ENCODE measurements at regions not wholly inside any gene's neighbourhood (a gene's known extent, or its start where the extent isn't known, plus 50 kb on each side); places are given as distances from the start of the nearest gene placed in this dataset.

DNA sequence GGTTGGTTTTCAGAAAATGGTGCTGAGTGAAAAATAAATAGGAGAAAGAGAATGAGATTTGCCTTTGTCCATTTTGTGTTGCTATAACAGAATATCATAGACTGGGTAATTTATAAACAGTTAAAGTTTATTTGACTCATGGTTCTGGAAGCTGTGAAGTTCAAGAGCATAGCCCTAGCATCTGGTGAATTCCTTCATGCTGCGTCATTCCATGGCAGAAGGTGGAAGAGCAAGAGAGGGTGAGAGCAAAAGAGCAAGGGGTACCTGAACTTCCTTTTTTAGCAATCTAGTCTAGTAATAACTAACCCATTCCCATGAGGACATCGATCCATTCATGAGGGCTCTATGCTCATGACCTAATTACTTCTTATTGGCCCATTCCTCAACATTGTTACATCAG is 209.1 kb upstream of the ZP4 start:
- no peak for DNase-seq (ENCODE audit: low read depth in 4 of 4, low spot score in 3 of 4)

DNA sequence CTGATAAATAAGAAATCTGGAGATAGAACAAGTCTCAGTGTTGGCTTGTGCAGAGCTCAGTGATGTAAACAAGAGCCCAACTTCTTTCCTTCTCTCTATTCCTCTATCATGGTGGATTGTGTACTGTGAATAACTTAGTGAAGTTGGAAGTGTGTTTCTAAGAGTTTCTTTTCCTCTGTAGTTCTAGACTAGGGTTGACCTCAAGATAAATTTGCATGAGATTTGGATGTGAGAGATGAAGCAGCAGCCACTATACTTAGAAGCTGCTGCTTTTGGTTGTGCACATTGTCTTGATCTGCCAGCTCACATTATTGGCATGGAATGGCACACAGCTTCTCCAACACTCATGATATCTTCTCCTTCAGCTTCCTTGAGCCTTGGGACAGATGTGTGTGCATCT is 198.9 kb upstream of the ZP4 start:
- no peak for DNase-seq (ENCODE audit: low read depth in 4 of 4, low spot score in 3 of 4)

DNA sequence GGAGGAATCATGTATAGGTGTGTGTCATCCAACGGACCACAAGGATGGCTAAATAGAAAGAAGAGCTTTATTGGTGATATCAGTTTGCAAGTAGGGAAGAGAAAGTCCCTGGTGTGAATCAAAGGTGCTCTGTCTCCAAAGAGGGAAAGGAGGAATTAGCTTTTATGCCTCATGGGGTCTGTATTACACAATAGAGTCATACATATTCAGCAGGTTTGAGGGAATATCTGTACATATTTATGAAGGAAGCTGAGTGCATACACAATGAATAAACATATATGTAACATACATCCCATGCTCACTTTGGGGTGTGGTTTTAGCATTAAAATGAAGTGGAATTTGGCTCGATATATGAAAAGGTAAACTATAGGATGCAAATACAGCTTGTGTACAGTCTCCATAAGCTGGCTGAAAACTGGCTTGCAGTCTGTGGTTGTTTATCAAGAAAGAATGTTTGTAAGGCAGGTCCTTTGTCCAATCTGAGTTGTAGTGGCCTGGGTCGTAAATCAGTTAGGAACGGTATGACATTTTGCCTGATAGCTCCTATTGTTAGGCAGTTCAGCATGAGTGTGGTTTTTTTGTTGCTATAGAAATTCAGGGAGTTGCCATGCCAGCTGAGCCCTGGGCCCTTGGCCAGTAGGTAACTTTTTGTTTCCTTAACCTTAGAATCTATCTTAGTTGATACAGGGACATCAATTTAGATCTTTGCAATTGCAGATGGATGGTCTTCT is 198.0 kb upstream of the ZP4 start:
- no peak for DNase-seq (ENCODE audit: low read depth in 4 of 4, low spot score in 3 of 4)

DNA sequence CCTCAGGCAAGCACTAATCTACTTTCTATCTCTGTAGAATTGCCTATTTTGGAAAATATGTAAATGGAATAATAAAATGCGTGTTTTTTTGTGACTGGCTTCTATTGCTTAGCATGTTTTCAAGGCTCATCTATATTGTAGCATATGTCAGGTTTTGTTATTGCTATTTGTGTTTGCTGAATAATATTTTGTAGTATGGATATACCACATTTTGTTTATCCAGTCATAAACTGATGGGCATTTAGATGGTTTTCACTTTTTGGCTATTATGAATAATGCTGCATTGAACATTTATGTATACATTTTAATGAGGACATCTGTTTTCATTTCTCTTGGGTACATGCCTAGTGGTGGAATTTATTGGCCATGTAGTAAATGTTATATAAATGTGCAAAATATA is 183.3 kb upstream of the ZP4 start:
- DNase-seq (ENCODE audit: low read depth in 4 of 4, low spot score in 3 of 4) = no peak

DNA sequence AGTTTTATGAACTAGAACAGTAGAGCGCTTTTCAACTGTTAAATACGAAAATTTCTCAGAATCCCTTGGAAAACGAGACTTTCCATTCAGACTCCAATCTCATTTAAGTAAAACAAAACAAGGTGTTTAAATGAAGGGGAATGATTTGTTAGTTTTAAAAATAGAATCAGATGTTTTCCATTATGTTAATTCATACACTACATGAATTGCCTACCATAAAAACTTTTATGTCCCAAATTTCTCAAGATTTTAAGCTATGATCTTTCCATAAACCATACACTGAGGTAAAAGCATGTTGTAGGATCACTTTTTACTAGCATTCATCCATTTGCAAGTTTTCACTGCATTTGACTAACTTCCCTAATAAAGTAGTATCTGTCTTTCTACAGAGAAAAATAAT is 180.3 kb upstream of the ZP4 start:
- DNase-seq (ENCODE audit: low read depth in 4 of 4, low spot score in 3 of 4) = no peak

DNA sequence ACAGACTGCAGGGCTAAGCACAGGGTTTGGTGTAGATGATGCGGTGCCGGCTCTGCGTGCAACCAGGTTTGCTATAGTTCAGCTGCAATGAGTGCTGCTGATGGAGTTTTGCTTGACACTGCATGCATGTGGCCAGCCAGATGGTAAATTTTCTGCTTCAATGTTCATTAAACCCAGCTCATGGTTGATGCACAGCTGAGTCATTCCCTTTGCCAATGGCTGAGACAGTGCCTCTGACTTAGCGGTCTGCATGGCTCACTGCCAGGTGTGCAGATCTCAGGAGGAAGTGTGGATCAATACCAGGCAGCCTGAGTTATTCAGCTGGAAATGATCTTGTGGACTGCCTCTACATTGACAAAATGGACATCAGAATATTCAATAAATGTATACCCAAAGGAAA is 172.7 kb upstream of the ZP4 start:
- no peak for DNase-seq (ENCODE audit: low read depth in 4 of 4, low spot score in 3 of 4)

DNA sequence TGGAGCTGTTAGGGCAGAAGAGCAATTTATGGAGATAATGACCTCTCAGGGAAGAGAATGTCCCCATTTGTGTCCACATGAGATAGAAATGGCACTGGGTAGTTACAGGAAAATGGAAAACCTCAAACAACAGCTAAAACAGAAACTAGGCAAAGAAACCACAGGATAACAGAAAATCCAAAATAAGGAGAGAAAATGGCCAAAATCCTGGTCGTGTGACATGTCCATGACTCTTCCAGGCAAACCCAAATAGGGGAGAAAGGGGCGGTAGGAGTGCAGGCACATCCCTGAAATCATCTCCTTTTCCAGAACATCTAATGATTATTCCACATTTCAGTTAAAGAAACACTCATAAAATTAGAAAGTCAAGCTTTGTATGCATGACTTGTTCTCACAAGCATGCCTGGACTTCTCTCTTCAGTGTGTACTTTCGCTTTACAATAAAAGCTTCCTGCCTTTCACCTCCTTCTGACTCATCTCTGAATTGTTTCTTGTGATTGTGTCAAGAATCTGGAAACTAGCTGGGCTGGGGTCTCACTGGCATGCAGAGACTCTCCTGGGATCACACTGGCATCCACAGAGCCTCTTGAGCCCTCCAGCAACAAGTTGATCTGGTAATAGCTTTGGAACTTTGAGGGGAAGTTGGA is 171.4 kb upstream of the ZP4 start:
- DNase-seq (ENCODE audit: low read depth in 4 of 4, low spot score in 3 of 4) = no peak

DNA sequence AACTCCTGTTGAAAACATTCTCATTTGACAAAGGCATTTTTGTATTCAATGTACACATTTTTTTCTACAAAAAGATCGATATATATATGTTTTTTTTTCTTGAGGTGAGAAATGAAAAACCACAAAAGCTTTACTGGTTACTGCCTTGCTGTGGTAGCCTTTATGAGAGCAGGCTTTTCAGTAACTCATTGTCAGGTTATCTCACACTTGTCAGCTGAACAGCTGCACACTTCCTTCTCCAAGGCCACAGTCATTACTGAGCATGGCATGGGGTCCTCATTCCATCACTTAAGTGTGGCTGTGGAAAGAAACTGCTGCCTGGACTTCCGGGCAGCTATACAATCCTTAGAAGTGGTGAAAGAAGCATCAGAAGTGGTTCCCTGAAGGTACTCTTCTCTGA is 169.3 kb upstream of the ZP4 start:
- DNase-seq (ENCODE audit: low read depth in 4 of 4, low spot score in 3 of 4) = no peak

DNA sequence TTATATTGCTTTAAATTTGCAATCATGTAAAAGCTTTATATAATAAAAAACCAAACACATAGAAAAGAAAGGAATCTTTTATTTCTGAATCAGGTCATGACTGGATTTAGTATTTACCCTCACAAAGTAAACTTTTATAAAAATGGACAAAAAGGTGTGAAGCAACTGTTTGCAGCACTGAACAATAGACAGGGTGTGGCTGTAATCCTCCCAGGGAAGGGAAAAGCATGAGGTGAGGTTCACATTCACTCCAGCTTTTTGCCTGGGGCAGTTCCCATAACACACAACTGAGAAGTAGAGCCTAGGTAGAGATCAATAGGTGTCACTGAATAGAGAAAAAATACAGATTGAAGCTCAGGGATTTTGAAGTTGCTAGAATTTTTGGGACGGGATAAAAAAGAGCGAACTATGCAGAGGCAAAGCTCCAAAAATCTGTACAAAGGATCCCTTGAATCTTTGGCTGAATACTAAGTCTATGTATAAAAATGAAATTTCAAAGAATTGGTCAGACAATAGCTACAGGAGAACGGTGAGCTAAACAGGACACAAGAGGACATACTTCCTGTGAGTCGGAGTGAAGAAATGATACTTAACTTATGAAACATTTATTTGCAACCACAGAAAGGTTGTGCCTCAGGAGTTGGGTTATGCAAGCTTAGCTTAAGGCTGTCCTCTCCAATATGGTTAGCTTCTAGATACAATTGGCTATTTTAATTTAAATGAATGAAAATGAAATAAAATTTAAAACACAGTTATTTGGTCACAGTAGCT is 162.0 kb upstream of the ZP4 start:
- no peak for DNase-seq (ENCODE audit: low read depth in 4 of 4, low spot score in 3 of 4)

DNA sequence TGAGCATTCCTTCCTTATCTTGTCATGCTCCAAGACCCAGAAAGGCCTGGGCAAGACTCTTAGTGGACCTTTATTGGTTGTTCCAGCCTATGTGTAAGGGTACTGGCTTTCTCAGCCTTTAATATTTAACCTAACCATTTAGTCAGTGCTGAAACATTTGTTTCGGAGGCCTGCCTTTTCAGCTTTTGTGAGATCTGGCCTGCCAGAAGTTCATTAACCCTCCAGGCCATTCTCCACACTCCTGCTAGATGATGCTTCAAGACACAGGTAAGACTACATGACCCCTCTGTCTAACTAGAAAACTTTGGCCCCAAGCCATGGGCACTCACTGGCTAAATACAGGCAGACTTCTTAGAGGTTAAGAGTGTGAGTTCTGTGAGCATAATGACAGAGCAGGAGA is 138.4 kb upstream of the ZP4 start:
- no peak for DNase-seq (ENCODE audit: low read depth in 4 of 4, low spot score in 3 of 4)

DNA sequence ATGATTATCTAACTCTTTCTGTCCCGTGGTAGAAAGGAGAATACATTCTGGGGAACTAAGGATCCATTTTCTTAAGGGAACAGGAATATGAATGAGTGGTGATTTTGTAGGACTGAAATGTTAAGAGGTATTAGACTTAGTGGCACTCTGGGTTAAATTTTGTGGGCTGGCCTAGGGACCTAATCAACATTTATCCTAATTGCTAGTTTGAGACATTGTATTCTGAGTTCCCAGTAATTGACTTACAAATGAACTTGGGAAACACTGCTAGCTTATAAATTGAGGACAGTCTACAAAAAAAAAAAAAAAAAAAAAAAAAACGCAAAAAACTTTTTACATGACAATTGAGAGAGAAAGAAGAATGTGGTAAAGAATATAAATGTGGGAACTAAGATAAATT is 136.6 kb upstream of the ZP4 start:
- DNase-seq (ENCODE audit: low read depth in 4 of 4, low spot score in 3 of 4) = no peak

DNA sequence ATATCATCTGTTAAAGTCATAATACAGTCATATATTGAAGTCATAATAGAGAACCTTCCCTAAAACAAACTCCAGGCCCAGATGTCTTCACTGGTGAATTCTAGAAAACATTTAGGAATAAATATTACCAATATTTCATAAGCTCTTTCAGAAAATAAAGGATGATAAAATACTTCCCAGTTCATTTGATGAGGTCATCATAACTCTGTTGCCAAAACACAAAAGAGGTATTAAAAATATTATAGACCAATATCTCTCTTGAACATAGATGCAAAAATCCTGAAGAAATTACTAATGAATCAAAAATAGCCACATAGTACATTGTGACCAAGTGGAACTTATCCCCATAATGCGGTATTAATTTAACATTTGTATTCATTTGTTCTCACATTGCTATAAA is 132.4 kb upstream of the ZP4 start:
- no peak for DNase-seq (ENCODE audit: low read depth in 4 of 4, low spot score in 3 of 4)

DNA sequence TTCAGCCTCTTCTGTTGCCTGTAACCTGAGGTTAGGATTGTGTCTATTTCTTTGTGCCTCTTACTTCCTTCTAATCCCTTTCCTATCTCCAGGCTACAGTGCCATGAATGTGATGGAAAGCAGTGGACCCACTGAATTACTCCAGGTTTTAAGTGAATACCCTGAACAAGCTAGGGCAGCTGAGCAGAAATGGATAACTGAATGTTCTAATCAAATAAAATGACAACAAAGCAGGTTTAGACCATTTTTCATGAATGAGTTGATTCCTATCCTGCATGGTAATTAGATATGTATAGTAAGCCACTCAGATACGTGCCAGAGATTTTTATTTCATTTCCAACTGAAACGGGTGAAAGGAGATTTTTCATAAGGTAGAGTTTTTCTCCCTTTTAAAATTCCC is 127.5 kb upstream of the ZP4 start:
- DNase-seq (ENCODE audit: low read depth in 4 of 4, low spot score in 3 of 4) = no peak

DNA sequence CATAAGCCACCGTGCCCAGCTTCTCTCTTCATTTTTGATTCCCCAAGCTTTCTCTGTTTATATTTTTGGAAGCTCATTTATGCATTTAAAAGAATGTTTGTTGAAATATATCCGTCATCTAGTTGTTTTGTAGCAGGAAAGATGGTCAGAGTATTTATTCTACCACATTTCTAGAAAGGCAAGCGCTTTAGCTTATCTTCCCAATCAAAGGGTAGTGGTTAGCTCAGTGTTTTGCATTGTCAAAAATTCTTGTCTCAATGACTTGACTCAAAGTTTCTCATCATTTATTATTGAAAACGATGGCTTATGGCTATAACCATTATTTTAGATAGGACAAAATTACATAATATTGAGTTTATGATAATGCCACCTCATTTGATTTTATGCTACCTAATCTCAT is 116.1 kb upstream of the ZP4 start:
- DNase-seq (ENCODE audit: low read depth in 4 of 4, low spot score in 3 of 4) = no peak

DNA sequence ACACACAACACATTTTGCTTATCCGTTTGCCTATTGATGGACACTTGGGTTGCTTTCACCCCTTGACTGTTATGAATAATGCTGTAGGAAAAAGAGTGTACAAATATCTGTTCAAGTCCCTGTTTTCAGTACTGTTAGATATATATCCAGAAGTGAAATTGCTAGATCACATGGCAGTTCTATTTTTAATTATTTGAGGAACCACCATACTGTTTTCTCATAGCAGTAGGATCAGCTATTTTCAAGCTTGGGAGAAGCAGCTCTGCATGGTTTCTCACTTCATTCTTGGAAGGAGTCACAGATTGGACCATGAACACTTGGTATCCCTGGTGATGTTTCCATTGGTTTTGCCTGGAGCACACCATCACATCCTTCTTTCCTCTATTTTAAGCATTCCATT is 114.4 kb upstream of the ZP4 start:
- no peak for DNase-seq (ENCODE audit: low read depth in 4 of 4, low spot score in 3 of 4)

DNA sequence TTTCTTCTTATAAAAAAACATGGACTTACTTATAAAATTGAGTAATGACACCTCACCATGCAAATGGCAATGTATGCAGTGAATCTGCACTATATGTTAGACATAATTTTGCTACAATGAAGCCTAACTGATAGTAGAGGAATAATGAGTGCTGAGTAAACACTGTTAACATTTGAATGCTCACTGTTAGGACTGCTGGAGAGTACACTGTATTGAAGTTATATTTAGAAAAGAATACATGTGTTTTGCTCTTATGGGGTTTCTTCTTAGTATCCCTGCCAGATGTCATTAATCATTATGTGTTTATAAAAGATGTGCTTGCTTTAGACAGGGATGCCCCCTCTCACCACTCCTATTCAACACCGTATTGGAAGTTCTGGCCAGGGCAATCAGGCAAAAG is 111.1 kb upstream of the ZP4 start:
- no peak for DNase-seq (ENCODE audit: low read depth in 4 of 4, low spot score in 3 of 4)

DNA sequence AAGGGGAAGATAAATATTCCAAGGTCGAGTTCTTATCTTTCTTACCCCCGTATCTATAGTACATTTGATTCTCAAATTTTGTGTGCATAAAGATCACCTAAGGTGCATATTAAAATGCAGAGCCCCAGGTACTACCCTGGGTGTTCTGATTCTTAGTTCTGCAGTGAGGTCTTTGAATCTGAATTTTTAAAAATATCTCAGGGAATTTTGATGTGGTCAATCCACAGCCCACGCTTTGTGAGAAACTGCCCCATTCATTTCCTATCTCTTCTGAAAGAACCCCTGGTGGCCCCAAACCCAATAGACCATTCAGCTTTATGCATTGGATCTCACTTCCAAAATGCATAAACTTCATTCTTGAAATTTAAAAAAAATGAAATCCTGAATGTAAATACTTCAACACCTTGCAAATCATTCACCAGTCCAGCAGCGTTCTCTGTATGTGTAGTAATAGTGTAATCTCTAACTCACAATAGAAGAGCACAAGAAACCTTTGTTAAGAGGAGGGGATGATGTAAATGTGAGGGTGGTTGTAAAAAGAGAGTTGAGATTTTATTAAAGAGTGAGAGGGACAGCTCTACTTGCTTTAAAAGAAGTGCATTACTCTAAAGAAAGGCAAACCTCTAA is 108.8 kb upstream of the ZP4 start:
- no peak for DNase-seq (ENCODE audit: low read depth in 4 of 4, low spot score in 3 of 4)

DNA sequence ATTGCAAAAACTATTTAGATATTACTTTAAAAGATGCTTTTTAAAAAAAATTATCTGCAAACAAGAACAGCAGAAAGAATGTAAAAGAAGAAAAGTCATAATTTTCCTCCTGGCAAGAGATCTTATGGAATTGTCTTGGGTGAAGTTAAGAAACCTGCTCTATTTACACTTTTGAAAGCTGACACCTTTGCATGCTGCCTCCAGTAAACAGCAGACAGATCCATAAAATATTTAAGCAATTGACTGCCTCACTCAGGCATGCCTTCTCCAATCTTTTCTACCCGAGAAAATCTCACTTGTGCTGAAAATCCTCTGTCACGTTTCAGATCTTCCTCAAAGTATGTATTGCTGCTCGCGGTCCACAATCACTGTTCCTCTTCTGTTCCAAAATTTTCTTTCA is 107.9 kb upstream of the ZP4 start:
- no peak for DNase-seq (ENCODE audit: low read depth in 4 of 4, low spot score in 3 of 4)

DNA sequence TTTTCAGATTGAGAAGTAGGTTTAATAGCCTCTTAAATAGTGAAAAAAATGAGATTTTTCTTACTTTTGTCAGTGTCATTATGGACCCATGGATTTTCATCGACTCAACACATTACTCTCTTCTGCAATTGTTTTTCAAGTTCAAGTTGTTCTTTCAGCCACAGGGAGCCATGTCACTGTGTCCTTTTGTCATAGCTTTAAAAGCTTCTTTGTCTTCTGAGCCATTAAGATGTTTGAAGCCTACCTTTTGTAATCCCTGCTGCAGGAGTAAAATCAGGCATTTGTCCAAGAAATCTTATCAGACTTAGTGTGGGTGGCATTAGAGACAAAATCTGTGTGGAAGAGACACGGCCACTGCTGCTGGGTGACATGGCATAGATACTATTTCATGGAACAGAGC is 92.8 kb upstream of the ZP4 start:
- no peak for DNase-seq (ENCODE audit: low read depth in 4 of 4, low spot score in 3 of 4)

DNA sequence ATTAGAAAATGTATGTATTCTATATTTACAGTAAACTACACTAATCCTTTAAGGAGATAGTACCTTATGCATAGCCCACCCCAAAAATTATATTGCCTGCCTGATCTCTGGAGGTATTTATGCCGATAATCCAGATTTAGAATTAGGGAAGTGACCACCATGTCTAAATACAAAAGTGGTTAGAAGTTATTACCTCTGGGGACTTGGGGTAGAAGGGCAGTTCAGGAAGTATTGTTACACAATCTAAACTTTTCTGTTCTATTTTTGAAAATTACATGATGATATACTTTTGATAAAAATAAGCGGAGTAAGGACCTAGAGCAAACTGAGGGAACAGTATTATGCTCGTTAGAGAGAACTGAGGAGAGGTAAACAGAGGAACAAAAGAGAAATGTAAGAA is 90.5 kb upstream of the ZP4 start:
- no peak for DNase-seq (ENCODE audit: low read depth in 4 of 4, low spot score in 3 of 4)

DNA sequence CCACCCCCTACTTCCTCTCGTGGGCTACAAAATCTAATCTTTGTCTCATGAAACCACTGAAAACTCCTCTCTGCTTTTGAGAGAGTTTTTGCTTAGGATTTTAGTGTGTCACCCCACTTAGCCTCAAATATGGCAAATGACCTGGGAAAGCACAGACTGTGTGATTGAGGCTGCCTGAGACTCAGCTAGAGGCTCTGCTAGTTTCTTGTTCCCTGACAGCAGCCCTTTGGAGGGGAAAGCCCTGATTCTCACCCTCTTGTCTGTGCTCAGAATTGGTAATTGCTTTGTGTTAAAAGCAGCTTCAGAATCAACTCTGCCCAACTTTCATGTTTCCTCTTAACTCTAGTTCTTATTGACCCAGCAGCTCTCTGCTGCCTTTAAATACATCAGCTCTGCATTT is 85.6 kb upstream of the ZP4 start:
- no peak for DNase-seq (ENCODE audit: low read depth in 4 of 4, low spot score in 3 of 4)

DNA sequence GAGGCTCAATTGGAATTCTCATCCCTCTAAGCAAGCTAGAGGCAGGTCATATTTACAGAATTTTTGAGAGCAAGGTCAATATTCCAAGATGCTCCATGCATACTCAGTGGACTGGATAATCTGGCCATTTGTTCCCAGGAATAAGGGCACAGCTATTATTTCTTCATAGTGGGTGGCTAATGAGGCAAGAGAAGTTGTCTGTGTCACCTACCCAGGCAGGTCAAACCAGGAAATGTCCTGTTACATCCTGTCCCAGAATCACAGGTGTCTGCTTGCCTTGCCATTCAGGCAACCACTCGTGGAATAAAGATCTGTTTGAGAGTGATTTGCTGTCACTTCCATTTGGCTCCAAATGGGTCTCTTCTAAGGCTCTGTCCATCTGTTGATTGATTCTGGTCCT is 85.2 kb upstream of the ZP4 start:
- DNase-seq (ENCODE audit: low read depth in 4 of 4, low spot score in 3 of 4) = no peak

All from left renal pelvis (tissue), 4 donors.